ENCODE measurements at regions not wholly inside any gene's neighbourhood (a gene's known extent, or its start where the extent isn't known, plus 50 kb on each side); places are given as distances from the start of the nearest gene placed in this dataset.

- Histone ChIP-seq H3K27me3 (replicated peaks; ENCODE audit: insufficient read depth, low read length) (no peaks in the 10 kb centered on the region), H3K36me3 (replicated peaks; ENCODE audit: insufficient read depth, low read length) (no peaks in the 10 kb centered on the region), H3K4me1 (ENCODE audit: low read length) (no peaks in the 10 kb centered on the region), H4K20me1 (ENCODE audit: insufficient read depth, low read length) (no peaks in the 10 kb centered on the region), H3K4me2 (ENCODE audit: low read depth, low read length) (no peak overlapping the region), H3K4me3 (ENCODE audit: low read length) (no peak overlapping the region), H2AFZ (ENCODE audit: low read length) (no peak overlapping the region), H3K79me2 (ENCODE audit: low read length) (no peaks in the 10 kb centered on the region), H3K9me2 (replicated peaks; ENCODE audit: insufficient read depth, low read length) (no peaks in the 10 kb centered on the region), H3K9me3 (replicated peaks; ENCODE audit: insufficient read depth, low read length) (no peaks in the 10 kb centered on the region), H3F3A (ENCODE audit: insufficient read depth, low read length) (no peaks in the 10 kb centered on the region), H3K27ac (ENCODE audit: low read length) (no peak overlapping the region), H3K9ac (ENCODE audit: low read length) (no peak overlapping the region)
- no peak for DNase-seq
- no peak for TF ChIP-seq CTCF (IDR thresholded peaks at IDR 0.05; ENCODE audit: low read length)
- TF ChIP-seq EZH2 (optimal IDR thresholded peaks at IDR 0.05; ENCODE audit: low read depth, low read length), result no peak
- no peak for TF ChIP-seq EZH2phosphoT487 (IDR thresholded peaks at IDR 0.05; ENCODE audit: low read length)
Observed at GRCh38 chr4:67036791-67037190, 508.5 kb downstream of the CENPC start.

- H4K20me1 ChIP-seq (ENCODE audit: insufficient read depth, low read length), result no peaks in the 10 kb centered on the region
- H3K27me3 ChIP-seq (replicated peaks; ENCODE audit: insufficient read depth, low read length), result no peaks in the 10 kb centered on the region
- no peak overlapping the region for H3K27ac ChIP-seq (ENCODE audit: low read length)
- H3K79me2 ChIP-seq (ENCODE audit: low read length), result no peaks in the 10 kb centered on the region
- H3K4me1 ChIP-seq (ENCODE audit: low read length), result no peaks in the 10 kb centered on the region
- no peaks in the 10 kb centered on the region for H3K9me2 ChIP-seq (replicated peaks; ENCODE audit: insufficient read depth, low read length)
- no peak for DNase-seq
- H3K4me2 ChIP-seq (ENCODE audit: low read depth, low read length), result no peak overlapping the region
- H3K4me3 ChIP-seq (ENCODE audit: low read length), result no peak overlapping the region
- no peak overlapping the region for H3K9ac ChIP-seq (ENCODE audit: low read length)
- H3F3A ChIP-seq (ENCODE audit: insufficient read depth, low read length), result no peaks in the 10 kb centered on the region
- H3K9me3 ChIP-seq (replicated peaks; ENCODE audit: insufficient read depth, low read length), result no peaks in the 10 kb centered on the region
- no peak overlapping the region for H2AFZ ChIP-seq (ENCODE audit: low read length)
- H3K36me3 ChIP-seq (replicated peaks; ENCODE audit: insufficient read depth, low read length), result no peaks in the 10 kb centered on the region
- TF ChIP-seq EZH2phosphoT487 (IDR thresholded peaks at IDR 0.05; ENCODE audit: low read length), result no peak
- TF ChIP-seq EZH2 (optimal IDR thresholded peaks at IDR 0.05; ENCODE audit: low read depth, low read length), result no peak
- TF ChIP-seq CTCF (IDR thresholded peaks at IDR 0.05; ENCODE audit: low read length), result no peak
Observed at GRCh38 chr4:67035986-67036385, 509.3 kb downstream of the CENPC start.

- Histone ChIP-seq H3F3A (ENCODE audit: insufficient read depth, low read length) (no peaks in the 10 kb centered on the region), H3K4me3 (ENCODE audit: low read length) (no peak overlapping the region), H3K4me1 (ENCODE audit: low read length) (no peaks in the 10 kb centered on the region), H3K9ac (ENCODE audit: low read length) (no peak overlapping the region), H3K27ac (ENCODE audit: low read length) (no peak overlapping the region), H3K36me3 (replicated peaks; ENCODE audit: insufficient read depth, low read length) (no peaks in the 10 kb centered on the region), H4K20me1 (ENCODE audit: insufficient read depth, low read length) (no peaks in the 10 kb centered on the region), H3K9me2 (replicated peaks; ENCODE audit: insufficient read depth, low read length) (no peaks in the 10 kb centered on the region), H3K9me3 (replicated peaks; ENCODE audit: insufficient read depth, low read length) (no peaks in the 10 kb centered on the region), H3K79me2 (ENCODE audit: low read length) (no peaks in the 10 kb centered on the region), H3K27me3 (replicated peaks; ENCODE audit: insufficient read depth, low read length) (no peaks in the 10 kb centered on the region), H2AFZ (ENCODE audit: low read length) (no peak overlapping the region), H3K4me2 (ENCODE audit: low read depth, low read length) (no peak overlapping the region)
- DNase-seq, result no peak
- TF ChIP-seq CTCF (IDR thresholded peaks at IDR 0.05; ENCODE audit: low read length), result no peak
- no peak for TF ChIP-seq EZH2phosphoT487 (IDR thresholded peaks at IDR 0.05; ENCODE audit: low read length)
- TF ChIP-seq EZH2 (optimal IDR thresholded peaks at IDR 0.05; ENCODE audit: low read depth, low read length), result no peak
Observed at GRCh38 chr4:67035501-67035900, 509.8 kb downstream of the CENPC start.

All from MM.1S (cell line).